GM23338 (cell line): ENCODE measurements at regions not wholly inside any gene's neighbourhood (a gene's known extent, or its start where the extent isn't known, plus 50 kb on each side); places are given as distances from the start of the nearest gene placed in this dataset.

Source experiments
- ATAC-seq: fragments of 200-7000 bp; cut with Tn5 transposase; 3 replicates; pipeline ENCODE4 v1.9.1; 2020
- DNase-seq: peaks from one replicate; pipeline ENCODE4 v3.0.0-alpha.2; 2015; ENCODE audit warnings: low spot score
- H2AFZ ChIP-seq: fragments of 200-600 bp; sonication (generic); 2 replicates; pipeline ENCODE4 v1.8.0; 2016; ENCODE audit warnings: antibody characterized with exemption, mild to moderate bottlenecking, moderate library complexity
- H3F3A ChIP-seq: fragments of 200-600 bp; sonication (generic); replicated peaks from 2 replicates; pipeline ENCODE4 v1.8.0; 2017; ENCODE audit warnings: antibody characterized with exemption, mixed run types, low read depth
- H3K27ac ChIP-seq: fragments of 200-600 bp; sonication (generic); 2 replicates; pipeline ENCODE4 v1.6.1; 2016; ENCODE audit warnings: low read depth
- H3K27me3 ChIP-seq: fragments of 200-600 bp; sonication (generic); 2 replicates; pipeline ENCODE4 v1.8.0; 2016; ENCODE audit warnings: mild to moderate bottlenecking, mixed run types, moderate library complexity; ENCODE audit not compliant: insufficient read depth
- H3K36me3 ChIP-seq: fragments of 200-600 bp; sonication (generic); 2 replicates; pipeline ENCODE4 v1.8.0; 2016; ENCODE audit warnings: mild to moderate bottlenecking; ENCODE audit not compliant: insufficient read depth
- H3K4me1 ChIP-seq: fragments of 200-600 bp; sonication (generic); 2 replicates; pipeline ENCODE4 v1.8.0; 2016; ENCODE audit warnings: mild to moderate bottlenecking, moderate library complexity; ENCODE audit not compliant: insufficient read depth
- H3K4me2 ChIP-seq: fragments of 200-600 bp; sonication (generic); 2 replicates; pipeline ENCODE4 v1.7.1; 2017; ENCODE audit warnings: mixed run types
- H3K4me3 ChIP-seq: fragments of 200-600 bp; sonication (generic); 2 replicates; pipeline ENCODE4 v1.6.1; 2016; ENCODE audit warnings: mixed run types
- H3K79me2 ChIP-seq: fragments of 200-600 bp; sonication (generic); replicated peaks from 2 replicates; pipeline ENCODE4 v1.8.0; 2017; ENCODE audit warnings: mild to moderate bottlenecking; ENCODE audit not compliant: insufficient read depth
- H3K9me2 ChIP-seq: fragments of 200-600 bp; sonication (generic); 2 replicates; pipeline ENCODE4 v1.8.0; 2017; ENCODE audit not compliant: insufficient read depth
- H4K20me1 ChIP-seq: fragments of 200-600 bp; sonication (generic); replicated peaks from 2 replicates; pipeline ENCODE4 v1.8.0; 2017; ENCODE audit warnings: mild to moderate bottlenecking; ENCODE audit not compliant: insufficient read depth
- H3K27ac Mint-ChIP-seq: 2 replicates; pipeline ENCODE4 v1.8.0; 2020; ENCODE audit warnings: inconsistent platforms, mild to moderate bottlenecking, moderate library complexity, mixed read lengths
- H3K27me3 Mint-ChIP-seq: 3 replicates; pipeline ENCODE4 v1.8.0; 2022; ENCODE audit warnings: low read depth, mild to moderate bottlenecking, moderate library complexity, mixed read lengths, inconsistent platforms; ENCODE audit not compliant: insufficient read depth, poor library complexity
- H3K36me3 Mint-ChIP-seq: 3 replicates; pipeline ENCODE4 v1.8.0; 2021; ENCODE audit warnings: low read depth, mild to moderate bottlenecking, inconsistent platforms, moderate library complexity, mixed read lengths
- H3K4me1 Mint-ChIP-seq: 3 replicates; pipeline ENCODE4 v1.8.0; 2020; ENCODE audit warnings: mild to moderate bottlenecking, inconsistent platforms, mixed read lengths
- H3K4me3 Mint-ChIP-seq: 3 replicates; pipeline ENCODE4 v1.8.0; 2021; ENCODE audit warnings: moderate library complexity, mild to moderate bottlenecking, inconsistent platforms, mixed read lengths
- H3K9me3 Mint-ChIP-seq: 3 replicates; pipeline ENCODE4 v1.8.0; 2020; ENCODE audit warnings: moderate library complexity, mild to moderate bottlenecking, inconsistent platforms, mixed read lengths
- CREB1 ChIP-seq: fragments of 250-450 bp; sonication (Bioruptor Pico); IDR thresholded peaks from 2 replicates; pipeline ENCODE4 v1.5.0; 2020; ENCODE audit warnings: low read depth, mild to moderate bottlenecking, moderate library complexity
- ETS1 ChIP-seq: IDR thresholded peaks from 2 replicates; pipeline ENCODE4 v1.6.1; 2016; ENCODE audit warnings: antibody characterized with exemption
- EZH2 ChIP-seq: fragments of 200-600 bp; sonication (generic); IDR thresholded peaks from one replicate; pipeline ENCODE4 v1.8.0; 2017; ENCODE audit warnings: antibody characterized with exemption, mild to moderate bottlenecking, low read depth; ENCODE audit not compliant: unreplicated experiment
- EZH2phosphoT487 ChIP-seq: fragments of 200-600 bp; sonication (generic); IDR thresholded peaks from one replicate; pipeline ENCODE4 v1.8.1; 2018; ENCODE audit warnings: antibody characterized with exemption; ENCODE audit not compliant: unreplicated experiment
- NANOG ChIP-seq: IDR thresholded peaks from 2 replicates; pipeline ENCODE4 v1.6.1; 2016; ENCODE audit warnings: antibody characterized with exemption, borderline replicate concordance
- POLR2AphosphoS5 ChIP-seq: IDR thresholded peaks from 2 replicates; pipeline ENCODE4 v1.6.1; 2016; ENCODE audit warnings: antibody characterized with exemption, low read depth
- STAT1 ChIP-seq: IDR thresholded peaks from one replicate; pipeline ENCODE4 v1.6.1; 2016; ENCODE audit warnings: antibody characterized with exemption; ENCODE audit not compliant: unreplicated experiment
- ZNF114 ChIP-seq: fragments of 250-450 bp; sonication (Bioruptor Pico); IDR thresholded peaks from 2 replicates; pipeline ENCODE4 v1.5.0; 2020; ENCODE audit warnings: mild to moderate bottlenecking, moderate library complexity
- ZNF331 ChIP-seq: fragments of 250-450 bp; sonication (Bioruptor Pico); IDR thresholded peaks from 2 replicates; pipeline ENCODE4 v1.5.0; 2020; ENCODE audit warnings: low read depth, mild to moderate bottlenecking, moderate library complexity
- TF ChIP-seq, protein P1 (sequence below): IDR thresholded peaks from one replicate; pipeline ENCODE4 v1.6.1; 2018; ENCODE audit warnings: antibody characterized with exemption; ENCODE audit not compliant: unreplicated experiment
- TF ChIP-seq, protein P2 (sequence below): fragments of 250-450 bp; sonication (Bioruptor Pico); IDR thresholded peaks from 2 replicates; pipeline ENCODE4 v1.5.0; 2020; ENCODE audit warnings: mild to moderate bottlenecking, moderate library complexity

- peaks cover 7% of the 10 kb centered on the region; the same call in 2 of the 3 replicates for H3K4me1 Mint-ChIP-seq
- Histone ChIP-seq H3K36me3 (no peaks in the 10 kb centered on the region), H3K9me2 (no peaks in the 10 kb centered on the region), H3K4me3 (no peak overlapping the region), H3K27ac (no peak overlapping the region), H3F3A (no peaks in the 10 kb centered on the region), H3K79me2 (no peaks in the 10 kb centered on the region), H3K27me3 (no peaks in the 10 kb centered on the region), H2AFZ (no peak overlapping the region), H4K20me1 (no peaks in the 10 kb centered on the region), H3K4me1 (no peaks in the 10 kb centered on the region), H3K4me2 (no peak overlapping the region)
- H3K36me3 Mint-ChIP-seq, result no peaks in the 10 kb centered on the region
- TF ChIP-seq STAT1, result no peak
- TF ChIP-seq, protein P1, sequence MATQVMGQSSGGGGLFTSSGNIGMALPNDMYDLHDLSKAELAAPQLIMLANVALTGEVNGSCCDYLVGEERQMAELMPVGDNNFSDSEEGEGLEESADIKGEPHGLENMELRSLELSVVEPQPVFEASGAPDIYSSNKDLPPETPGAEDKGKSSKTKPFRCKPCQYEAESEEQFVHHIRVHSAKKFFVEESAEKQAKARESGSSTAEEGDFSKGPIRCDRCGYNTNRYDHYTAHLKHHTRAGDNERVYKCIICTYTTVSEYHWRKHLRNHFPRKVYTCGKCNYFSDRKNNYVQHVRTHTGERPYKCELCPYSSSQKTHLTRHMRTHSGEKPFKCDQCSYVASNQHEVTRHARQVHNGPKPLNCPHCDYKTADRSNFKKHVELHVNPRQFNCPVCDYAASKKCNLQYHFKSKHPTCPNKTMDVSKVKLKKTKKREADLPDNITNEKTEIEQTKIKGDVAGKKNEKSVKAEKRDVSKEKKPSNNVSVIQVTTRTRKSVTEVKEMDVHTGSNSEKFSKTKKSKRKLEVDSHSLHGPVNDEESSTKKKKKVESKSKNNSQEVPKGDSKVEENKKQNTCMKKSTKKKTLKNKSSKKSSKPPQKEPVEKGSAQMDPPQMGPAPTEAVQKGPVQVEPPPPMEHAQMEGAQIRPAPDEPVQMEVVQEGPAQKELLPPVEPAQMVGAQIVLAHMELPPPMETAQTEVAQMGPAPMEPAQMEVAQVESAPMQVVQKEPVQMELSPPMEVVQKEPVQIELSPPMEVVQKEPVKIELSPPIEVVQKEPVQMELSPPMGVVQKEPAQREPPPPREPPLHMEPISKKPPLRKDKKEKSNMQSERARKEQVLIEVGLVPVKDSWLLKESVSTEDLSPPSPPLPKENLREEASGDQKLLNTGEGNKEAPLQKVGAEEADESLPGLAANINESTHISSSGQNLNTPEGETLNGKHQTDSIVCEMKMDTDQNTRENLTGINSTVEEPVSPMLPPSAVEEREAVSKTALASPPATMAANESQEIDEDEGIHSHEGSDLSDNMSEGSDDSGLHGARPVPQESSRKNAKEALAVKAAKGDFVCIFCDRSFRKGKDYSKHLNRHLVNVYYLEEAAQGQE, result no peak
- peaks cover 5% of the 10 kb centered on the region for H3K27me3 Mint-ChIP-seq
- H3K9me3 Mint-ChIP-seq, result no peaks in the 10 kb centered on the region
- ATAC-seq (no peak), DNase-seq (no peak)
- H3K27ac Mint-ChIP-seq, result no peak overlapping the region
- no peak overlapping the region for H3K4me3 Mint-ChIP-seq
Measured at GRCh38 chr4:8775751-8776355, 95.8 kb downstream of the HMX1 start.

DNA sequence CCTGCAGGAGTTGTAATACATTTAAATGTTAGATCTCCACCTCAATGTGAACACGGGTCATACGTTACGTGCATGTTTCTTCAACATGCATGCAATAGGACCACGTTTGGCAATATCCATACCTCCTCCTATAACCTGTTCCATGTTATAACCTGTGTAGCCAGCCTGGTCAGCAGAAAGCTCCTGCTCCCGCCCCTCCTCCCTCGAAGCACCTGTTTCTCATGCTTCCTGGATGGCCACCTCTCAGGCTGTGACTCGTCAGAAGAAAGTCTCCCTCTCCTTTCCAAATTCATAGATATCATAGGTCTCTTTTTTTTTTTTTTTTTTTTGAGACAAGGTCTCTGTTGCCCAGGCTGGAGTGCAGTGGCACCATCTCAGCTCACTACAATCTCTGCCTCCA, 96.5 kb downstream of the HMX1 start:
- H3K36me3 ChIP-seq, result no peaks in the 10 kb centered on the region
- no peak overlapping the region for H2AFZ ChIP-seq
- no peaks in the 10 kb centered on the region for H3K9me2 ChIP-seq
- no peaks in the 10 kb centered on the region for H3K27me3 ChIP-seq
- H3F3A ChIP-seq, result no peaks in the 10 kb centered on the region
- H3K36me3 Mint-ChIP-seq, result no peaks in the 10 kb centered on the region
- peaks cover 5% of the 10 kb centered on the region for H3K27me3 Mint-ChIP-seq
- no peak overlapping the region for H3K27ac Mint-ChIP-seq
- no peak overlapping the region for H3K4me3 Mint-ChIP-seq
- H3K4me3 ChIP-seq, result no peak overlapping the region
- no peak for DNase-seq
- peaks cover 12% of the 10 kb centered on the region for H3K4me1 Mint-ChIP-seq
- no peak overlapping the region for H3K4me2 ChIP-seq
- H3K9me3 Mint-ChIP-seq, result no peaks in the 10 kb centered on the region
- H4K20me1 ChIP-seq, result no peaks in the 10 kb centered on the region
- H3K27ac ChIP-seq, result no peak overlapping the region
- no peaks in the 10 kb centered on the region for H3K79me2 ChIP-seq
- no peaks in the 10 kb centered on the region for H3K4me1 ChIP-seq
- ATAC-seq, result no peak
- TF ChIP-seq, protein P2, sequence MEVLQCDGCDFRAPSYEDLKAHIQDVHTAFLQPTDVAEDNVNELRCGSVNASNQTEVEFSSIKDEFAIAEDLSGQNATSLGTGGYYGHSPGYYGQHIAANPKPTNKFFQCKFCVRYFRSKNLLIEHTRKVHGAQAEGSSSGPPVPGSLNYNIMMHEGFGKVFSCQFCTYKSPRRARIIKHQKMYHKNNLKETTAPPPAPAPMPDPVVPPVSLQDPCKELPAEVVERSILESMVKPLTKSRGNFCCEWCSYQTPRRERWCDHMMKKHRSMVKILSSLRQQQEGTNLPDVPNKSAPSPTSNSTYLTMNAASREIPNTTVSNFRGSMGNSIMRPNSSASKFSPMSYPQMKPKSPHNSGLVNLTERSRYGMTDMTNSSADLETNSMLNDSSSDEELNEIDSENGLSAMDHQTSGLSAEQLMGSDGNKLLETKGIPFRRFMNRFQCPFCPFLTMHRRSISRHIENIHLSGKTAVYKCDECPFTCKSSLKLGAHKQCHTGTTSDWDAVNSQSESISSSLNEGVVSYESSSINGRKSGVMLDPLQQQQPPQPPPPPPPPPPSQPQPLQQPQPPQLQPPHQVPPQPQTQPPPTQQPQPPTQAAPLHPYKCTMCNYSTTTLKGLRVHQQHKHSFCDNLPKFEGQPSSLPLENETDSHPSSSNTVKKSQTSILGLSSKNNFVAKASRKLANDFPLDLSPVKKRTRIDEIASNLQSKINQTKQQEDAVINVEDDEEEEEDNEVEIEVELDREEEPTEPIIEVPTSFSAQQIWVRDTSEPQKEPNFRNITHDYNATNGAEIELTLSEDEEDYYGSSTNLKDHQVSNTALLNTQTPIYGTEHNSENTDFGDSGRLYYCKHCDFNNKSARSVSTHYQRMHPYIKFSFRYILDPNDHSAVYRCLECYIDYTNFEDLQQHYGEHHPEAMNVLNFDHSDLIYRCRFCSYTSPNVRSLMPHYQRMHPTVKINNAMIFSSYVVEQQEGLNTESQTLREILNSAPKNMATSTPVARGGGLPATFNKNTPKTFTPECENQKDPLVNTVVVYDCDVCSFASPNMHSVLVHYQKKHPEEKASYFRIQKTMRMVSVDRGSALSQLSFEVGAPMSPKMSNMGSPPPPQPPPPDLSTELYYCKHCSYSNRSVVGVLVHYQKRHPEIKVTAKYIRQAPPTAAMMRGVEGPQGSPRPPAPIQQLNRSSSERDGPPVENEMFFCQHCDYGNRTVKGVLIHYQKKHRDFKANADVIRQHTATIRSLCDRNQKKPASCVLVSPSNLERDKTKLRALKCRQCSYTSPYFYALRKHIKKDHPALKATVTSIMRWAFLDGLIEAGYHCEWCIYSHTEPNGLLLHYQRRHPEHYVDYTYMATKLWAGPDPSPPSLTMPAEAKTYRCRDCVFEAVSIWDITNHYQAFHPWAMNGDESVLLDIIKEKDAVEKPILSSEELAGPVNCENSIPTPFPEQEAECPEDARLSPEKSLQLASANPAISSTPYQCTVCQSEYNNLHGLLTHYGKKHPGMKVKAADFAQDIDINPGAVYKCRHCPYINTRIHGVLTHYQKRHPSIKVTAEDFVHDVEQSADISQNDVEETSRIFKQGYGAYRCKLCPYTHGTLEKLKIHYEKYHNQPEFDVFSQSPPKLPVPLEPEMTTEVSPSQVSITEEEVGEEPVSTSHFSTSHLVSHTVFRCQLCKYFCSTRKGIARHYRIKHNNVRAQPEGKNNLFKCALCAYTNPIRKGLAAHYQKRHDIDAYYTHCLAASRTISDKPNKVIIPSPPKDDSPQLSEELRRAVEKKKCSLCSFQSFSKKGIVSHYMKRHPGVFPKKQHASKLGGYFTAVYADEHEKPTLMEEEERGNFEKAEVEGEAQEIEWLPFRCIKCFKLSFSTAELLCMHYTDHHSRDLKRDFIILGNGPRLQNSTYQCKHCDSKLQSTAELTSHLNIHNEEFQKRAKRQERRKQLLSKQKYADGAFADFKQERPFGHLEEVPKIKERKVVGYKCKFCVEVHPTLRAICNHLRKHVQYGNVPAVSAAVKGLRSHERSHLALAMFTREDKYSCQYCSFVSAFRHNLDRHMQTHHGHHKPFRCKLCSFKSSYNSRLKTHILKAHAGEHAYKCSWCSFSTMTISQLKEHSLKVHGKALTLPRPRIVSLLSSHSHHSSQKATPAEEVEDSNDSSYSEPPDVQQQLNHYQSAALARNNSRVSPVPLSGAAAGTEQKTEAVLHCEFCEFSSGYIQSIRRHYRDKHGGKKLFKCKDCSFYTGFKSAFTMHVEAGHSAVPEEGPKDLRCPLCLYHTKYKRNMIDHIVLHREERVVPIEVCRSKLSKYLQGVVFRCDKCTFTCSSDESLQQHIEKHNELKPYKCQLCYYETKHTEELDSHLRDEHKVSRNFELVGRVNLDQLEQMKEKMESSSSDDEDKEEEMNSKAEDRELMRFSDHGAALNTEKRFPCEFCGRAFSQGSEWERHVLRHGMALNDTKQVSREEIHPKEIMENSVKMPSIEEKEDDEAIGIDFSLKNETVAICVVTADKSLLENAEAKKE, result no peak
- no peak for TF ChIP-seq EZH2phosphoT487
- TF ChIP-seq CREB1 (CRISPR knock-in tag), result no peak
- no peak for TF ChIP-seq STAT1
- TF ChIP-seq ZNF114 (CRISPR knock-in tag), result no peak
- TF ChIP-seq POLR2AphosphoS5, result no peak
- TF ChIP-seq ETS1, result no peak
- TF ChIP-seq NANOG, result no peak
- no peak for TF ChIP-seq ZNF331 (CRISPR knock-in tag)
- no peak for TF ChIP-seq EZH2
